Left renal pelvis (tissue), 4 donors: ENCODE measurements at regions not wholly inside any gene's neighbourhood (a gene's known extent, or its start where the extent isn't known, plus 50 kb on each side); places are given as distances from the start of the nearest gene placed in this dataset.

Experiments used
- DNase-seq, 4 donors: peaks; one replicate each; pipeline ENCODE4 v3.0.0-alpha.2; 2013; ENCODE audit warnings: low read depth in 4 of 4, low spot score in 3 of 4

GRCh38 chr12:94760786-94761185 is 110.4 kb upstream of the TMCC3 start:
- no peak for DNase-seq

DNA sequence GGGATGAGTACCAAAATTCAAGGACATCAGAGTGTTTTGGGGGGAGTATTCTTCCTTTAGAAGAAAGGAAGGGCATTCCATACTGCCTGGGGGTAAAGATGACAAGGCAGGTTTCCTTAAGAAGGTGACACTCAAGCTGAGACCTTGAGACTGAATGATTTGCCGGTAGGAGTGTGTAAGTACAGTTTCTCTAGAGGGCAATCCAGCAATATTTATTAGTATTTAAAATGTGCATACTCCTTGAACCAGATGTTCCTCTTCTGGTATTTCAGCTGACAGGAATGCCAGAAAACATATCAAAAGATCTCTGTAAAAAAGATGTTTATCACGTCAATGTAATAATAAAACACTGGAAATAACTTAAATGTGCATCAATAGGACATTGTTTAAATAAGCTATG is 106.4 kb upstream of the TMCC3 start:
- no peak for DNase-seq

GRCh38 chr12:94755598-94755997 is 105.2 kb upstream of the TMCC3 start:
- DNase-seq, result no peak

DNA sequence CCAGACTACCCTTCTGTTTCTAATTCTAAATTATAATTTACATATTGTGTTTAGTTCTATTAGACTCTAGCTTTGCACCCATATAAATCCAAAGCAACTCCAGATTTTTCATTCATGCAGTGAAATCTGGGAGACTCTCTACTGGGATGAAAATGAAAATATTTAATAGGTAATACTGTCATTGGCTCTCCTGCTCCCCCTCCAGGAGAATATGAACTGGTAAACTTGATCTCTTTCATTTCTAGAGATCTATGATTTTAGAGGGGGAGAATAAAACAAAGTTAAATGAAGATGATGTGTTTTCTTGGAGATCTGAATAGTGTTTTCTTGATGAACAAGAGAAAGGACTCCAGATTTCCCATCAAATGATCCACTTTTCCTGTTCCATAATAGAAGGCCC is 104.3 kb upstream of the TMCC3 start:
- no peak for DNase-seq

- DNase-seq, result no peak
These were observed 102.8 kb upstream of the TMCC3 start for GRCh38 chr12:94753036-94753679.

DNA sequence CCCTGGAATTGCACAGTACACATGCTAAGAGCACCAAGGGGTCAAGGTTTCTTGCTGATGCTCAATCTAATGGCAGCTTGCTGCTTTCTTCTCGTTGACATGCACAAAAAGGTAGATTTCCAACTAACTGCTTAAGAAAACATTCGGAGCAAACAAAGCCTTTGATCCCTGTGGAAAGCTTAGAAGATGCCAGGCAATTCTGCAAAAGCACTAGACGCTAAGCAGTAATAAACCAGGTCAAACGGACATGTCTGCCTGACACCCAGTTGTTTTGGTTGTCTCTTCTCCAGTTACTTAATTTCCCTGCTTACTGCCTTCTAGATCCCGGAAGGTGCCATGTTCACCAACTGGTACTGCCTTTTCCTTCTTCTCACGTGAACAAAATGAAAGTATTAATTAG is 100.5 kb upstream of the TMCC3 start:
- DNase-seq, result no peak

DNA sequence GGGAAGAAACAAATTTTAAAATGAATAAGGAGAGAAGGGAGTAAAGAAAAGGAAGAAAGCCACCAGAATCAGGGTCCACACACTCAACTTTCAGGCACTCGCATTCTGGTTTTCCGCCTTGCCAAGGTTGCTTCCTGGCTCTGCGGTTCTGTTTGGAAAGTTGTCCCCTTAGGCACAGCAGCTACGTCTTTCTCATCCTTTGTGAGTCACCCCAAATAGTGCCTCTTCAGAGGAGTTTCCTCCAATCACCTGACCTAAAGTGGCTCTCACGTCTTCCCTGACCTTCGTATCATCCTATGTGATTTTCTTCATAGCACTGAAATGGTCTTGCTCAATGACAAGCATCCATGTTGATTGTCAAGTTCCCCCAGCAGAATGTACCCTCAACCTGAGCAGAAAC is 99.5 kb upstream of the TMCC3 start:
- no peak for DNase-seq

DNA sequence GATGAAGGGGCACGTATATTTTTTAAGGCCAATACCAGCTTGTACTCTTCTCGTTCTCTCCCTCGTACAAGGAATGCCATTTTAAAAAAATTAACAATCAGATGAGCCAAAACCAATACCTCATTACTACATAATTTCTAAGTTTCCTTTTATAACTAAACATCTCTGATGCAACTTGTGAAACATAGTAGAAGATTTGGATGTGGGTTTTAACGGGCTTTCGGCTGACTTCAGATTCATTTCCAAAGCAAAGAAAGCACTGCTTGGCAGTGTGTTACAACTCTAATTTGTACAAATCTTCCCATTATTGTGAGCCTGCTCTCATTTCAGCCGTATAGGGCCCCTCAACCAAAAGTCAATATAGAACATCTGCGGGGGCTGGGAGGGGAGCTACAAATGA is 99.1 kb upstream of the TMCC3 start:
- no peak for DNase-seq

- no peak for DNase-seq
These were observed 98.5 kb upstream of the TMCC3 start for GRCh38 chr12:94748726-94749421.

GRCh38 chr12:94745562-94745961 is 95.2 kb upstream of the TMCC3 start:
- DNase-seq, result no peak

GRCh38 chr12:94743174-94743573 is 92.8 kb upstream of the TMCC3 start:
- DNase-seq, result no peak

DNA sequence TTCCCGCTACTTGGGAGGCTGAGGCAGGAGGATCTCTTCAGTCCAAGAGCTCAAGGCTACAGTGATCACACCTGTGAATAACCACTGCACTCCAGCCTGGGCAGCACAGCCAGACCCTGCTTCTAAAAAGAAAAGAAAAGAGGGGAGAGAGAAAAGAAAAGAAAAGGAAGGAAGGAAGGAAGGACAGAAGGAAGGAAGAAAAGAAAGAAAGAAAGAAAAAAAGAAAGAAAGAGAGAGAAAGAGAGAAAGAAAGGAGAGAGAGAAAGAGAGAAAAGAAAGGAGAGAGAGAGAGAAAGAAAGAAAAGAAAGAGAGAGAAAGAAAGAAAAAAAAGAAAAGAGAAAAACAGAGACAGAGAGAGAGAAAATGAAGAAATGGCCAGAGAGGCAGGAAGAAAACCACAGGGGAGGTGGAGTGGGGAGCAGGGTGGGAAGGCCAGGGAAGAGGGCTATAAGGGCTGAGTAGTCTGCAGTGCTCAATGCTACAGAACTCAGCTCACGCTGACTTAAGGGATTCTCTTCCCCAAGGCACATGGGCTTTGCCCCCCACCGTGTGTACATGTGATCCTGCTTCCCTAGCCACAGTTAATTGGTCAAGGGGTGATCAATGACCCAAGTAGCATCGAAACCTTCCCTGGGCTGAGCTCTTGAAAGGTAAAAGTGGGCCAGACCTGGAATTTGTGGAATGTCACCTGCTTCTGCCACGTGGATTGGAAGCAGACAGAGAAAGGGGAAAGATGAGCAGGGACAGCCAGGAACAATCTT is 90.4 kb upstream of the TMCC3 start:
- no peak for DNase-seq

- no peak for DNase-seq
These were observed 86.5 kb upstream of the TMCC3 start for GRCh38 chr12:94736820-94737219.

DNA sequence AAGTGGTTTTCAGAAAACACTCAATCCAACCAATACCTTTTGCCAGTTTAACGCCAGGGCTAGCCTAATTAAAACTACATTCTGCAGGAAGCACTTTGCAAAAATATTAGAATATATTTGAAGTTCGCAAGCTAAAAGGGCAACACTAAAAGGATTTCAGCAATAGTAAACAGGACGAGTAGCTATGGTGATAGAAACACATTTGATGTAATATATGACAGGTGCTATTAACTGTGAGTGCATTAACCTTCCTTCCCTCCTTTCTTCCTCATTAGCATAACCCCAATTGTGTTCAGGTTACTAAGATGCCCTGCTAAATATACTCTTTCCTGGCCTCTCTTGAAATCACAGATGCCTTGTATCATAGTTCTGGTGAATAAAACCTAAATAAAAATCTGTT is 85.6 kb upstream of the TMCC3 start:
- DNase-seq, result no peak

- no peak for DNase-seq
These were observed 83.4 kb upstream of the TMCC3 start for GRCh38 chr12:94733727-94734126.

DNA sequence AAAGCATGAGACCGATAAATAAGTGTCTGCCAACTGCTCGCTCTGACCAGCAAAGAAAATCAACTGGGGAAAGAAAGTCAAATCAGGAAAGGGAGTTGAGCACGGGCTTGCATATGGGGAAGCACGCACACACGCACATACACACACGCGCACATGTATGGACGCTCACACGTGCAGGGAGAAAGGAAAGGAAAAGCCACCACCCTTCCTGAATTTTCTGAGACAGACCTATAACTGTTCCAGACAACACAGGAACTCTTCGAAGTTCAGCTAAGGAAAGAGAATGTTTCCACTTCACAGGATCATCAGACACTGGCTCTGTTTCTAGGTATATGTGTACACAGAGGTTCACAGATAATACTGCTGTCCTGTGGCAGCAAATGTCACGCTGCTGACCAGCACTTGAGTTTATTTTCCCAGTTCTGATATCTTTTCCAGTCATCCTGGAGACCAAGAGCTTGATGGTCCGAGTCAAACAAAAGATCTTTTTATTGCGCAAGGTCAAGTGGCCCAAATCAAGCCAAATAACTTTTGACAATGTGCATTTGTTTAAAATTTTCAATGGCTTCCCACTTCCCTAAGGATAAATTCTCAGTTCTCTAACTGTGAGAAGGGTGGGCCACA is 82.1 kb upstream of the TMCC3 start:
- DNase-seq, result no peak

GRCh38 chr12:94731733-94732360 is 81.5 kb upstream of the TMCC3 start:
- DNase-seq, result no peak

DNA sequence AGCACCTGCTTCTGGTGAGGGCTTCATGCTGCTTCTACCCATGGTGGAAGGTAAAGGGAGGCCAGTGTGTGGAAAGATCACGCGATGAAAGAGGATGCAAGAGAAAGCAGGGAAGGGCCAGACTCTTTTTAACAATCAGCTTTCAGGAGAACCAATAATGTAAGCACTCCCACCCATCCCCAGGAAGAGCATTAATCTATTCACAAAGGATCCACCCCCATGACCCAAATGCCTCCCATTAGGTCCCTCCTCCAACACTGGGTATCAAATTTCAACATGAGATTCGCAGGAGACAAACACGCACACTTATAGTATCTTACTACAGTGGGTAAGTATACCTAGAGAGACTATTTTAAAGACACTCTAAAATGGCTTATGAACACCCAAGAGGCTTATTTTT is 80.5 kb upstream of the TMCC3 start:
- no peak for DNase-seq

DNA sequence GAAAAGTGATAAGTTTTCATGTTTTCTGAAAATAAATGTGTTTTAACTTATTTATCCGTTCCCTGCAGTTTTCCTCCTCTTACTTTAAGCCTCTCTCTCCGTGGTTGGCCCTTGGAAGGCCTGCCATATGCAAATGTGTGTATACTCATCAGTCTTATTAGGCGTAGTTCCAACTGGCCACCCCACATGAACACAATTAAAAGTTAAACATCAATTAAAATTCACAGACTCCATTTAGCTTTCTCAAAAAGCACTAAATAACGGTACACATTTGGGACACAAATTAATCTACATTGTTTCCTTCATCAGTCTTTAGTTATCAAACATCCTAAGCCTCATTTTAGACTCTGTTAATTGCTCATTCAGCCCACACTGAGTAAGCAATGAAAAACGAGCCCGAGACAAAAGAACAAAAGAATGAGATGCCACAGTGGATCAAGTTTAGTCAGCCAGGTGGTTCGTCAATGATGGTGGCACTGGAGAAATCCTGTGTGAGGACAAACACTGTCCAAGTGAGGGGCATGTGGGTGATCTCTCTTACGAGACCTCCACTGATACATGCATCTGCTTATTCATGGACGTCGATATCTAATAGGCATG is 76.0 kb upstream of the TMCC3 start:
- no peak for DNase-seq

- DNase-seq, result no peak
These were observed 75.2 kb upstream of the TMCC3 start for GRCh38 chr12:94725375-94726168.
